WERI-Rb-1 (cell line): ENCODE measurements at regions not wholly inside any gene's neighbourhood (a gene's known extent, or its start where the extent isn't known, plus 50 kb on each side); places are given as distances from the start of the nearest gene placed in this dataset.

ENCODE experiments used
- DNase-seq: peaks from one replicate; pipeline ENCODE4 v3.0.0-alpha.2; 2020
- H3K27ac ChIP-seq: fragments of 250-450 bp; sonication (Bioruptor Pico); 2 replicates; pipeline ENCODE4 v1.5.1; 2020; ENCODE audit warnings: mild to moderate bottlenecking, moderate library complexity
- H3K27me3 ChIP-seq: fragments of 250-450 bp; sonication (Bioruptor Pico); 2 replicates; pipeline ENCODE4 v1.5.1; 2021; ENCODE audit warnings: mild to moderate bottlenecking, low read depth, moderate library complexity; ENCODE audit not compliant: insufficient read depth, severe bottlenecking
- H3K36me3 ChIP-seq: fragments of 250-450 bp; sonication (Bioruptor Pico); 2 replicates; pipeline ENCODE4 v1.5.1; 2020; ENCODE audit warnings: mild to moderate bottlenecking, moderate library complexity
- H3K4me3 ChIP-seq: 2 replicates; pipeline ENCODE4 v1.5.1; 2011; ENCODE audit warnings: low read depth, mild to moderate bottlenecking, control low read depth, low read length
- H3K9me3 ChIP-seq: fragments of 250-450 bp; sonication (Bioruptor Pico); 2 replicates; pipeline ENCODE4 v1.5.1; 2021; ENCODE audit warnings: mild to moderate bottlenecking, moderate library complexity; ENCODE audit not compliant: severe bottlenecking
- TF ChIP-seq, protein P1 (sequence below): IDR thresholded peaks from 2 replicates; pipeline ENCODE4 v1.5.1; 2011; ENCODE audit warnings: low read depth, mild to moderate bottlenecking, control low read depth, inconsistent platforms, low read length

DNA sequence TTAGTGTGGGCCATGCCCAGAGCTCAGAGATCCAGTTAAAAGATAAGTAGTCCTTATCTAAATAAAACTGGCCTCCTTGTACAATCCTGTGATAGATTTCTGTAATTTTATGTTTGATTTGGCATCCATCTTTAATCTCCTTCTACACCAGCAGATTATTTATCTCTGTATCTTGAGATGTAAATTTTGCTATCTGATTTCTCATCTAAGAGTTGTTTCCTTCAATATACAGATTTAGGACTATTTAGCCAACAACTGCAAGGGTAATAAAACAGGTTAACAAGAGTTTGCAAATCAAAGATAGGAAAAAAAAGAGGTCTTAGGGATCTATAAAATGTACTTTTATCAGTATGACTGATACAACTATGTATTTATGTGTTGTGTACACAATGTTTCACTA is 68.6 kb upstream of the ABCA12 start:
- TF ChIP-seq, protein P1, sequence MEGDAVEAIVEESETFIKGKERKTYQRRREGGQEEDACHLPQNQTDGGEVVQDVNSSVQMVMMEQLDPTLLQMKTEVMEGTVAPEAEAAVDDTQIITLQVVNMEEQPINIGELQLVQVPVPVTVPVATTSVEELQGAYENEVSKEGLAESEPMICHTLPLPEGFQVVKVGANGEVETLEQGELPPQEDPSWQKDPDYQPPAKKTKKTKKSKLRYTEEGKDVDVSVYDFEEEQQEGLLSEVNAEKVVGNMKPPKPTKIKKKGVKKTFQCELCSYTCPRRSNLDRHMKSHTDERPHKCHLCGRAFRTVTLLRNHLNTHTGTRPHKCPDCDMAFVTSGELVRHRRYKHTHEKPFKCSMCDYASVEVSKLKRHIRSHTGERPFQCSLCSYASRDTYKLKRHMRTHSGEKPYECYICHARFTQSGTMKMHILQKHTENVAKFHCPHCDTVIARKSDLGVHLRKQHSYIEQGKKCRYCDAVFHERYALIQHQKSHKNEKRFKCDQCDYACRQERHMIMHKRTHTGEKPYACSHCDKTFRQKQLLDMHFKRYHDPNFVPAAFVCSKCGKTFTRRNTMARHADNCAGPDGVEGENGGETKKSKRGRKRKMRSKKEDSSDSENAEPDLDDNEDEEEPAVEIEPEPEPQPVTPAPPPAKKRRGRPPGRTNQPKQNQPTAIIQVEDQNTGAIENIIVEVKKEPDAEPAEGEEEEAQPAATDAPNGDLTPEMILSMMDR: no peak
- Histone ChIP-seq H3K27ac (no peak overlapping the region), H3K4me3 (no peak overlapping the region), H3K27me3 (no peaks in the 10 kb centered on the region), H3K36me3 (no peaks in the 10 kb centered on the region), H3K9me3 (peaks cover 13% of the 10 kb centered on the region)
- no peak for DNase-seq

DNA sequence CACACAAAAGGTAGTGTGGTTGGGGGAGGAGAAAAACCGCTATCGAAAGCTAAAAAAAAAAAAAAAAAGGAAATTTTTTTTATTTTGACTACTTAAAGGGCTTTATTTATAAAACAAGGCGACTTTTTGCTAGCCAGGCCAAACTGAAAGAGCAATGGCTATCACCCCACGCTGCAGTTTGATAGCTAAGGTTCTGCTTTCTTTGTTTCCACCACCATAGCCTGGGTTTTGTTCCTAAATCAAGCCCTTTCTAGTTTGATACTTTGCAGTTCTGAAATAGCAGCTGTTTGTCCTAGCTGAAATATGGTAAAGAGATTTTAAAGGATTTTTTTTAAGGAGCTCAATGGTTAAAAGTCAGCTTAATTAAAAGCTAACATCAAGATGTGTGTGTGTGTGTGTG is 67.4 kb upstream of the ABCA12 start:
- Histone ChIP-seq H3K27ac (no peak overlapping the region), H3K4me3 (no peak overlapping the region), H3K36me3 (no peaks in the 10 kb centered on the region), H3K27me3 (no peaks in the 10 kb centered on the region), H3K9me3 (peaks cover 11% of the 10 kb centered on the region)
- TF ChIP-seq, protein P1: no peak
- DNase-seq: no peak

DNA sequence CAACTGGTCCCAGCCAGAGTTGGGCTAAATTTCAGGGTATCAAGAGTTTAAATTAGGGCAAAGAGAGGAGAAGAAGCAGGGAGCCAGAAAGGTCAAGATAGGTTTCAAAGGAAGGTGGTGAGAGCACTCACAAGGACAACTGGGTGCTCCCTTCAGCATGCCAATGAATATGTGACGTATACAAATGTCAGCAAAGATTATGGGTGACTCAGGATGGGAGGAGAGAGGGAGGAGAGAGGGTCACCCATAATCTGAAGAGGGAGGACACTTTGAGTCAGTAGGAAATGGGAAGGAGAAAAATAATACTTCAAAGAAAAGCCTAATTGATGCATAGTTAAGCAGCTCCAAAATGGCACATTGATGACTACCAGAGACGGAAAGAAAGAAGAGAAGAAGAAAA is 53.1 kb upstream of the ABCA12 start:
- H3K36me3 ChIP-seq: no peaks in the 10 kb centered on the region
- no peaks in the 10 kb centered on the region for H3K9me3 ChIP-seq
- H3K27me3 ChIP-seq: no peaks in the 10 kb centered on the region
- H3K4me3 ChIP-seq: no peak overlapping the region
- no peak overlapping the region for H3K27ac ChIP-seq
- TF ChIP-seq, protein P1: no peak
- DNase-seq: no peak

DNA sequence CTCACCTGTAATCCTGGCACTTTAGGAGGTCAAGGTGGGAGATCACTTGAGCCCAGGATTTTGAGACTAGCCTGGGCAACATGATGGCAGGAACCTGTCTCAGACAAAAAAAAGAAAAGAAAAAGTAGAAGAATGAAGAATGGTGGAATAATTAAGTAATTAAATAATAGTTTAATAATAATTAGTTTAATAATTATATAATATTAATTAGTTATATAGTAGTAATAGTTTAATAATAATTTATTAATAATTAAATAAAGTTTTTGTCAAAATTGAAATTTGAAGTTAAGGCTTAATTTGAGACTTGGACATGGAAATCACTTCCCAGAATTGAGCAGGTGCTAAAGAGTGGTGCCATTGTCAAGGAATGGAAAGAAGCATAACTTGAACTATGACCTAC is 52.2 kb upstream of the ABCA12 start:
- no peaks in the 10 kb centered on the region for H3K27me3 ChIP-seq
- TF ChIP-seq, protein P1: no peak
- no peaks in the 10 kb centered on the region for H3K36me3 ChIP-seq
- no peaks in the 10 kb centered on the region for H3K9me3 ChIP-seq
- no peak for DNase-seq
- no peak overlapping the region for H3K27ac ChIP-seq
- no peak overlapping the region for H3K4me3 ChIP-seq

DNA sequence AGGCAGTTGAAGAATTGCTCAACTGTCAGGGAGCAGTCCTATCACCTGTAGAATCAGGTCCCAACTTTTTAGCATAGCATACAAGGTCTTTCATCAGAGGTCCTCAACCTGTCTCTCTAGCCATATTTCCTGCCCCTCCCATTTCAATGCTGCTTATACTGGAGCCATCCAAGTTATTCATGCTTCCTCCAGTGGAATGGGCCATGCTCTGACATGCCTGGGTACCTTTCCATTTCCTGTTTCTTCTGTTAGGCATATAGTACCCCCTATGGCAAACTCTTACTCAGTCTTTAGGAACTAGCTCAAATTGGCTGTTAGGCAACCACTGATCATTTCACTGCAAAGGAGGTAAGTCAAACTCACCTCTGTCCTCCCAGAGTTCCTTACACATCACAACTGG is 51.0 kb upstream of the ABCA12 start:
- no peaks in the 10 kb centered on the region for H3K36me3 ChIP-seq
- H3K9me3 ChIP-seq: no peaks in the 10 kb centered on the region
- TF ChIP-seq, protein P1: no peak
- DNase-seq: no peak
- H3K27me3 ChIP-seq: no peaks in the 10 kb centered on the region
- H3K4me3 ChIP-seq: no peak overlapping the region
- no peak overlapping the region for H3K27ac ChIP-seq
